ENCODE measurements at regions not wholly inside any gene's neighbourhood (a gene's known extent, or its start where the extent isn't known, plus 50 kb on each side); places are given as distances from the start of the nearest gene placed in this dataset.

GRCh38 chr6:56396435-56396834 is 149.1 kb upstream of the COL21A1 start:
- no peak overlapping the region for H3K4me3 Mint-ChIP-seq
- peaks cover 0 to 5% (median 0%) of the 10 kb centered on the region in 5 donors for H3K9me3 Mint-ChIP-seq
- no peak for DNase-seq
- H3K4me1 Mint-ChIP-seq = no peaks in the 10 kb centered on the region
- Histone ChIP-seq H3K27me3 (ENCODE audit: insufficient read depth, low read length, poor library complexity, severe bottlenecking) (no peaks in the 10 kb centered on the region), H3K36me3 (ENCODE audit: insufficient read depth, low read length) (no peaks in the 10 kb centered on the region), H3K4me3 (ENCODE audit: low read length) (no peak overlapping the region), H3K4me1 (ENCODE audit: insufficient read depth, low read length) (no peaks in the 10 kb centered on the region), H3K9me3 (ENCODE audit: low read length) (no peaks in the 10 kb centered on the region), H3K27ac (ENCODE audit: low read depth, low read length) (no peak overlapping the region)
- H3K36me3 Mint-ChIP-seq = no peaks in the 10 kb centered on the region
- POLR2A ChIA-PET = no interaction called here
- CTCF ChIA-PET = no interaction called here
- H3K27ac Mint-ChIP-seq = no peak overlapping the region
- peaks cover 0 to 2% of the 10 kb centered on the region in 2 donors for H3K27me3 Mint-ChIP-seq

- ChIA-PET CTCF (no interaction called here), POLR2A (no interaction called here)
- H3K9me3 ChIP-seq (ENCODE audit: low read length) = no peaks in the 10 kb centered on the region
- Mint-ChIP-seq H3K4me3 (no peak overlapping the region), H3K9me3 (peaks cover 0 to 5% (median 3%) of the 10 kb centered on the region in 5 donors), H3K4me1 (no peaks in the 10 kb centered on the region), H3K27me3 (peaks cover 0 to 5% of the 10 kb centered on the region in 2 donors), H3K27ac (no peak overlapping the region), H3K36me3 (no peaks in the 10 kb centered on the region)
- no peaks in the 10 kb centered on the region for H3K27me3 ChIP-seq (ENCODE audit: insufficient read depth, low read length, poor library complexity, severe bottlenecking)
- no peaks in the 10 kb centered on the region for H3K4me1 ChIP-seq (ENCODE audit: insufficient read depth, low read length)
- H3K4me3 ChIP-seq (ENCODE audit: low read length) = no peak overlapping the region
- no peak overlapping the region for H3K27ac ChIP-seq (ENCODE audit: low read depth, low read length)
- H3K36me3 ChIP-seq (ENCODE audit: insufficient read depth, low read length) = no peaks in the 10 kb centered on the region
- DNase-seq = no peak
These were observed 146.5 kb upstream of the COL21A1 start for GRCh38 chr6:56393615-56394612.

- no peak overlapping the region for H3K4me3 Mint-ChIP-seq
- no peaks in the 10 kb centered on the region for H3K4me1 ChIP-seq (ENCODE audit: insufficient read depth, low read length)
- no peaks in the 10 kb centered on the region for H3K36me3 Mint-ChIP-seq
- H3K27me3 Mint-ChIP-seq = peaks cover 0 to 3% of the 10 kb centered on the region in 2 donors
- DNase-seq = no peak
- no peaks in the 10 kb centered on the region for H3K36me3 ChIP-seq (ENCODE audit: insufficient read depth, low read length)
- peaks cover 0 to 9% (median 4%) of the 10 kb centered on the region in 5 donors for H3K9me3 Mint-ChIP-seq
- ChIA-PET CTCF (no interaction called here), POLR2A (no interaction called here)
- H3K4me1 Mint-ChIP-seq = no peaks in the 10 kb centered on the region
- no peak overlapping the region for H3K27ac ChIP-seq (ENCODE audit: low read depth, low read length)
- H3K9me3 ChIP-seq (ENCODE audit: low read length) = no peaks in the 10 kb centered on the region
- no peak overlapping the region for H3K27ac Mint-ChIP-seq
- no peaks in the 10 kb centered on the region for H3K27me3 ChIP-seq (ENCODE audit: insufficient read depth, low read length, poor library complexity, severe bottlenecking)
- no peak overlapping the region for H3K4me3 ChIP-seq (ENCODE audit: low read length)
These were observed 141.0 kb upstream of the COL21A1 start for GRCh38 chr6:56388415-56388755.

- CTCF ChIA-PET = no interaction called here
- Histone ChIP-seq H3K4me3 (ENCODE audit: low read length) (no peak overlapping the region), H3K9me3 (ENCODE audit: low read length) (no peaks in the 10 kb centered on the region), H3K4me1 (ENCODE audit: insufficient read depth, low read length) (no peaks in the 10 kb centered on the region), H3K36me3 (ENCODE audit: insufficient read depth, low read length) (no peaks in the 10 kb centered on the region), H3K27me3 (ENCODE audit: insufficient read depth, low read length, poor library complexity, severe bottlenecking) (no peaks in the 10 kb centered on the region), H3K27ac (ENCODE audit: low read depth, low read length) (no peak overlapping the region)
- Mint-ChIP-seq H3K27me3 (peaks cover 0 to 3% of the 10 kb centered on the region in 2 donors), H3K4me3 (no peak overlapping the region), H3K27ac (no peak overlapping the region), H3K9me3 (peaks cover 0 to 6% (median 4%) of the 10 kb centered on the region in 5 donors), H3K4me1 (no peaks in the 10 kb centered on the region), H3K36me3 (no peaks in the 10 kb centered on the region)
- no peak for DNase-seq
- POLR2A ChIA-PET = no interaction called here
These were observed 140.4 kb upstream of the COL21A1 start for GRCh38 chr6:56387621-56388414.

GRCh38 chr6:56386717-56387116 is 139.3 kb upstream of the COL21A1 start:
- Mint-ChIP-seq H3K4me1 (no peaks in the 10 kb centered on the region), H3K27ac (no peak overlapping the region), H3K36me3 (no peaks in the 10 kb centered on the region), H3K9me3 (peaks cover 0 to 6% (median 4%) of the 10 kb centered on the region in 5 donors), H3K4me3 (no peak overlapping the region), H3K27me3 (peaks cover 0 to 3% of the 10 kb centered on the region in 2 donors)
- H3K4me3 ChIP-seq (ENCODE audit: low read length) = no peak overlapping the region
- ChIA-PET CTCF (no interaction called here), POLR2A (no interaction called here)
- H3K4me1 ChIP-seq (ENCODE audit: insufficient read depth, low read length) = no peaks in the 10 kb centered on the region
- no peak for DNase-seq
- no peaks in the 10 kb centered on the region for H3K9me3 ChIP-seq (ENCODE audit: low read length)
- no peaks in the 10 kb centered on the region for H3K27me3 ChIP-seq (ENCODE audit: insufficient read depth, low read length, poor library complexity, severe bottlenecking)
- H3K36me3 ChIP-seq (ENCODE audit: insufficient read depth, low read length) = no peaks in the 10 kb centered on the region
- H3K27ac ChIP-seq (ENCODE audit: low read depth, low read length) = no peak overlapping the region

GRCh38 chr6:56385981-56386593 is 138.7 kb upstream of the COL21A1 start:
- peaks cover 0 to 6% (median 4%) of the 10 kb centered on the region in 5 donors for H3K9me3 Mint-ChIP-seq
- no peak for DNase-seq
- no peak overlapping the region for H3K27ac Mint-ChIP-seq
- H3K27me3 ChIP-seq (ENCODE audit: insufficient read depth, low read length, poor library complexity, severe bottlenecking) = no peaks in the 10 kb centered on the region
- no peak overlapping the region for H3K27ac ChIP-seq (ENCODE audit: low read depth, low read length)
- H3K4me1 Mint-ChIP-seq = no peaks in the 10 kb centered on the region
- H3K36me3 ChIP-seq (ENCODE audit: insufficient read depth, low read length) = no peaks in the 10 kb centered on the region
- H3K27me3 Mint-ChIP-seq = no peaks in the 10 kb centered on the region
- CTCF ChIA-PET = no interaction called here
- H3K36me3 Mint-ChIP-seq = no peaks in the 10 kb centered on the region
- POLR2A ChIA-PET = no interaction called here
- no peaks in the 10 kb centered on the region for H3K4me1 ChIP-seq (ENCODE audit: insufficient read depth, low read length)
- H3K4me3 Mint-ChIP-seq = no peak overlapping the region
- no peaks in the 10 kb centered on the region for H3K9me3 ChIP-seq (ENCODE audit: low read length)
- no peak overlapping the region for H3K4me3 ChIP-seq (ENCODE audit: low read length)

GRCh38 chr6:56383160-56383559 is 135.8 kb upstream of the COL21A1 start:
- H3K27me3 Mint-ChIP-seq = no peaks in the 10 kb centered on the region
- no peaks in the 10 kb centered on the region for H3K4me1 Mint-ChIP-seq
- Histone ChIP-seq H3K4me1 (ENCODE audit: insufficient read depth, low read length) (no peaks in the 10 kb centered on the region), H3K36me3 (ENCODE audit: insufficient read depth, low read length) (no peaks in the 10 kb centered on the region), H3K27me3 (ENCODE audit: insufficient read depth, low read length, poor library complexity, severe bottlenecking) (no peaks in the 10 kb centered on the region), H3K9me3 (ENCODE audit: low read length) (no peaks in the 10 kb centered on the region), H3K27ac (ENCODE audit: low read depth, low read length) (no peak overlapping the region), H3K4me3 (ENCODE audit: low read length) (no peak overlapping the region)
- H3K36me3 Mint-ChIP-seq = no peaks in the 10 kb centered on the region
- H3K4me3 Mint-ChIP-seq = no peak overlapping the region
- peaks cover 0 to 6% (median 0%) of the 10 kb centered on the region in 5 donors for H3K9me3 Mint-ChIP-seq
- CTCF ChIA-PET = no interaction called here
- no peak for DNase-seq
- POLR2A ChIA-PET = no interaction called here
- H3K27ac Mint-ChIP-seq = no peak overlapping the region

- H3K27me3 Mint-ChIP-seq = no peaks in the 10 kb centered on the region
- Histone ChIP-seq H3K27me3 (ENCODE audit: insufficient read depth, low read length, poor library complexity, severe bottlenecking) (no peaks in the 10 kb centered on the region), H3K36me3 (ENCODE audit: insufficient read depth, low read length) (no peaks in the 10 kb centered on the region), H3K4me1 (ENCODE audit: insufficient read depth, low read length) (no peaks in the 10 kb centered on the region), H3K27ac (ENCODE audit: low read depth, low read length) (no peak overlapping the region), H3K4me3 (ENCODE audit: low read length) (no peak overlapping the region), H3K9me3 (ENCODE audit: low read length) (no peaks in the 10 kb centered on the region)
- DNase-seq = no peak
- no peak overlapping the region for H3K27ac Mint-ChIP-seq
- H3K36me3 Mint-ChIP-seq = no peaks in the 10 kb centered on the region
- no peaks in the 10 kb centered on the region for H3K4me1 Mint-ChIP-seq
- no peak overlapping the region for H3K4me3 Mint-ChIP-seq
- POLR2A ChIA-PET = no interaction called here
- CTCF ChIA-PET = no interaction called here
- H3K9me3 Mint-ChIP-seq = peaks cover 0 to 6% (median 0%) of the 10 kb centered on the region in 5 donors
These were observed 135.1 kb upstream of the COL21A1 start for GRCh38 chr6:56382416-56382940.

Data from CD8-positive, alpha-beta memory T cell (primary cell).